K562 (cell line): ENCODE measurements at regions not wholly inside any gene's neighbourhood (a gene's known extent, or its start where the extent isn't known, plus 50 kb on each side); places are given as distances from the start of the nearest gene placed in this dataset.

Experiments used
- ATAC-seq: fragments of 200-7000 bp; cut with Tn5 transposase; 3 replicates; pipeline ENCODE4 v1.9.1; 2020; ENCODE audit warnings: moderate library complexity
- BruUV-seq: library from RNA; stranded (reverse); fragments of 400-500 nt; replicated peaks from 2 replicates; lab custom pipeline; 2021; lab: Mats Ljungman, UMichigan
- CTCF ChIA-PET: fragments of 300-600 bp; formaldehyde crosslinking; extraction: SDS; loops from one replicate; lab custom pipeline; 2021; ENCODE audit warnings: low intra/inter-chr PET ratio; lab: Yijun Ruan, JAX
- POLR2A ChIA-PET: fragments of 300-600, 350-650 bp; sonication (Branson Sonifier 250); formaldehyde crosslinking; extraction: SDS; loops from one replicate; lab custom pipeline; 2021; ENCODE audit warnings: antibody characterized with exemption, inconsistent platforms; lab: Yijun Ruan, JAX
- DNase-seq, 4 experiments: peaks; one replicate each; pipeline versions ENCODE4 v3.0.0 to v3.0.0-alpha.2; 2011 to 2018; ENCODE audit warnings: low spot score in 3 of 4, mixed read lengths in 3 of 4; ENCODE audit errors: extremely low read depth in 1 of 4
- FAIRE-seq: peaks from 2 replicates; lab custom pipeline; 2011; peaks lifted over from hg19 to GRCh38; lab: Jason Lieb, UNC
- H2AFZ ChIP-seq: 2 replicates; pipeline ENCODE4 v1.6.0; 2011; ENCODE audit warnings: low read depth, low read length, control low read depth, inconsistent platforms
- H3K27ac ChIP-seq: fragments of 200-600 bp; 3 replicates; pipeline ENCODE4 v1.8.0; 2011; ENCODE audit warnings: low read depth, mild to moderate bottlenecking, control low read depth, inconsistent platforms, low read length, moderate library complexity, mixed read lengths; ENCODE audit errors: extremely low read depth
- H3K27me3 ChIP-seq, 2 experiments: fragments of 300-600 bp in 1 of 2; 2 replicates in 1 of 2; 3 replicates in 1 of 2; pipeline versions ENCODE4 v1.6.0 to v1.8.0; 2011; ENCODE audit warnings: inconsistent platforms in 2 of 2, low read length in 2 of 2, mild to moderate bottlenecking in 1 of 2, mixed read lengths in 1 of 2, moderate library complexity in 1 of 2; ENCODE audit not compliant: control insufficient read depth in 2 of 2, insufficient read depth in 2 of 2
- H3K36me3 ChIP-seq: fragments of 300-600 bp; 3 replicates; pipeline ENCODE4 v1.8.0; 2011; ENCODE audit warnings: mild to moderate bottlenecking, low read length, inconsistent platforms; ENCODE audit not compliant: control insufficient read depth, insufficient read depth
- H3K4me1 ChIP-seq, 2 experiments: fragments of 200-600 bp in 1 of 2; replicated peaks in 1 of 2; 2 replicates in 1 of 2; 3 replicates in 1 of 2; pipeline versions ENCODE4 v1.5.1 to v1.8.0; 2011; ENCODE audit warnings: inconsistent platforms in 2 of 2, low read length in 2 of 2, mild to moderate bottlenecking in 1 of 2, mixed read lengths in 1 of 2, moderate library complexity in 1 of 2; ENCODE audit not compliant: control insufficient read depth in 2 of 2, insufficient read depth in 2 of 2
- H3K4me2 ChIP-seq: 2 replicates; pipeline ENCODE4 v1.6.1; 2011; ENCODE audit warnings: low read length, control low read depth, inconsistent platforms, mixed read lengths; ENCODE audit not compliant: insufficient read depth
- H3K4me3 ChIP-seq: fragments of 200-600 bp; sonication (generic), shearing (Covaris generic); 2 replicates; pipeline ENCODE4 v1.5.1; 2016; ENCODE audit warnings: control low read depth, inconsistent platforms
- H3K79me2 ChIP-seq: fragments of 200-600 bp; 3 replicates; pipeline ENCODE4 v1.8.0; 2011; ENCODE audit warnings: low read length, inconsistent platforms; ENCODE audit not compliant: control insufficient read depth, insufficient read depth
- H3K9ac ChIP-seq, 2 experiments: 2 replicates each; pipeline versions ENCODE4 v1.6.0 to v1.6.1; 2011; ENCODE audit warnings: low read depth in 2 of 2, low read length in 2 of 2, control low read depth in 1 of 2, inconsistent platforms in 1 of 2, mild to moderate bottlenecking in 1 of 2, mixed read lengths in 1 of 2; ENCODE audit not compliant: insufficient read depth in 1 of 2
- H3K9me1 ChIP-seq: one replicate; pipeline ENCODE4 v1.6.0; 2011; ENCODE audit warnings: inconsistent platforms, mild to moderate bottlenecking, low read length, moderate library complexity; ENCODE audit not compliant: control insufficient read depth, insufficient read depth
- H3K9me3 ChIP-seq: replicated peaks from 2 replicates; pipeline ENCODE4 v1.5.1; 2011; ENCODE audit warnings: low read depth, low read length, inconsistent platforms; ENCODE audit not compliant: control insufficient read depth, insufficient read depth
- H4K20me1 ChIP-seq: replicated peaks from 2 replicates; pipeline ENCODE4 v1.6.1; 2011; ENCODE audit warnings: low read length, inconsistent platforms, mixed read lengths; ENCODE audit not compliant: control insufficient read depth, insufficient read depth
- CHD1 ChIP-seq: fragments of 200-600 bp; sonication (generic); IDR thresholded peaks from one replicate; pipeline ENCODE4 v1.6.1; 2012; ENCODE audit warnings: mild to moderate bottlenecking, moderate library complexity, low read length, inconsistent platforms
- MAFK ChIP-seq: IDR thresholded peaks from 2 replicates; pipeline ENCODE4 v1.6.1; 2011; ENCODE audit warnings: low read length, improper control_type of control experiment
- NCOA2 ChIP-seq, 2 experiments: fragments of 450-650 bp; IDR thresholded peaks; 2 replicates each; pipeline ENCODE4 v1.6.1; 2018; ENCODE audit warnings: mild to moderate bottlenecking in 2 of 2, moderate library complexity in 1 of 2; ENCODE audit not compliant: partially characterized antibody in 2 of 2
- RBM25 ChIP-seq: fragments of 200-400 bp; formaldehyde crosslinking; IDR thresholded peaks from 2 replicates; pipeline ENCODE4 v1.6.1; 2018; ENCODE audit warnings: low read length, low read depth, moderate library complexity; ENCODE audit not compliant: severe bottlenecking
- WGBS: fragments of 100-300 bp; shearing (Covaris generic); methylation state at CpG from one replicate; pipeline ENCODE4 v1.1.6; 2016; ENCODE audit warnings: low coverage, mixed read lengths; ENCODE audit not compliant: insufficient coverage; ENCODE audit errors: missing lambda C conversion rate; 5-methylcytosine and 5-hydroxymethylcytosine counted together
- in situ Hi-C: fragments of 300-500 bp; cut with MboI; formaldehyde crosslinking; loops from 4 replicates; pipeline ENCODE4 v1.15.0; 2018; ENCODE audit warnings: inconsistent platforms, mixed read lengths
- intact Hi-C: fragments of 100-400 bp; cut with micrococcal nuclease; formaldehyde crosslinking; loops from 2 replicates; pipeline ENCODE4 v1.14.2; 2022
- TF ChIP-seq, protein P1 (sequence below), 2 experiments: fragments of 450-650 bp; IDR thresholded peaks; 2 replicates each; pipeline ENCODE4 v1.6.1; 2018; ENCODE audit warnings: mild to moderate bottlenecking in 2 of 2, low read depth in 1 of 2; ENCODE audit not compliant: partially characterized antibody in 2 of 2

DNA sequence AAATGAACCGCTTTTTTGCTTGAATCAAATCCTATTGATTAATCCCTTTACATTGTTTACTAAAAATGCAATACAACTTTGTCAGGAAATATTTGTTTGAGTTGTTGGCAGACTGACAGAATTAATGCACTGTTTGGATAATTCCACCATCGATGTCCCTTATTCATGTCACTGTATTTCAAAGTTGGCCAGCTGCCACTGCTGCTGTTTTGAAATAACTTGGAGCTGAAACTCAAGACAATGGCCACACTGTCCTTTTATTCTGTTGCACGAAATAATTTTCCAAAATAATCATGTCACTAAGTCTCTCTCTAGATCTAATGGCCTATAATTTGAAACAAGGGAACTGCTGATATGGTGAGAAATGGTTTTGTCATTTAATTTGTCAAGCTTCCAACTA lies 55.2 kb upstream of the PAX3 start:
- no peak for ATAC-seq
- Histone ChIP-seq H3K9ac (no peak overlapping the region), H3K4me2 (no peak overlapping the region), H3K36me3 (no peaks in the 10 kb centered on the region), H2AFZ (no peak overlapping the region), H3K4me1 (no peaks in the 10 kb centered on the region), H3K27ac (no peak overlapping the region), H4K20me1 (no peaks in the 10 kb centered on the region), H3K27me3 (no peaks in the 10 kb centered on the region), H3K79me2 (no peaks in the 10 kb centered on the region), H3K9me3 (no peaks in the 10 kb centered on the region), H3K4me3 (no peak overlapping the region), H3K9me1 (no peaks in the 10 kb centered on the region)
- ChIA-PET POLR2A (no interaction called here), CTCF (no interaction called here)
- no peak for TF ChIP-seq CHD1
- no TSS peak for BruUV-seq
- WGBS = 0% methylated on average over 3 of the region's 3 CpGs
- in situ Hi-C loops (no loop called here), intact Hi-C loops (no loop called here)
- no peak for DNase-seq
- no peak for FAIRE-seq

DNA sequence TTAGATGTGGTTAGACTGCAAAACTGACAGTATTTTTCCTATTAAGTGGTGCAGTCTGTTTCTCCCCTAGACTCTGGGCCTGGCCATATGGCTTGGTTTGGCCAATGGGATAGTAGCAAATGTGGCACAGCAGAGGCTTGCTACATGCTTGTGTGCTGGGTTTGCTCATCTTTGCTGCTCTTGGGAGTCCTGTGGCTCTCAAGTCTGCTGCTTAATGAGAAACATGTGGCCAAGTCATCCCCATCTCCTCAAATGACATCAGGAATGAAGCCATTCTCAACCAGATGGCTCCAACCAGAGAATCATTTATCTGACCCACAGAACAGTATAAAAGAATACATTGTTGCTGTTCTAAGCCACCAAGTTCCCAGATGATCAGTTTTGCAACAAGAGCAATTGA lies 57.1 kb upstream of the PAX3 start:
- no peaks in the 10 kb centered on the region for H3K9me3 ChIP-seq
- H4K20me1 ChIP-seq = no peaks in the 10 kb centered on the region
- no peak overlapping the region for H3K4me2 ChIP-seq
- no peak overlapping the region for H2AFZ ChIP-seq
- H3K27me3 ChIP-seq = no peaks in the 10 kb centered on the region
- DNase-seq (no peak), ATAC-seq (no peak), FAIRE-seq (no peak)
- CTCF ChIA-PET = no interaction called here
- no peak overlapping the region for H3K4me3 ChIP-seq
- in situ Hi-C loops (no loop called here), intact Hi-C loops (no loop called here)
- H3K36me3 ChIP-seq = no peaks in the 10 kb centered on the region
- no peaks in the 10 kb centered on the region for H3K4me1 ChIP-seq
- H3K79me2 ChIP-seq = no peaks in the 10 kb centered on the region
- no peak overlapping the region for H3K9ac ChIP-seq
- no peak overlapping the region for H3K27ac ChIP-seq
- POLR2A ChIA-PET = no interaction called here
- H3K9me1 ChIP-seq = no peaks in the 10 kb centered on the region
- BruUV-seq = no TSS peak
- TF ChIP-seq RBM25 = no peak
- TF ChIP-seq, protein P1, sequence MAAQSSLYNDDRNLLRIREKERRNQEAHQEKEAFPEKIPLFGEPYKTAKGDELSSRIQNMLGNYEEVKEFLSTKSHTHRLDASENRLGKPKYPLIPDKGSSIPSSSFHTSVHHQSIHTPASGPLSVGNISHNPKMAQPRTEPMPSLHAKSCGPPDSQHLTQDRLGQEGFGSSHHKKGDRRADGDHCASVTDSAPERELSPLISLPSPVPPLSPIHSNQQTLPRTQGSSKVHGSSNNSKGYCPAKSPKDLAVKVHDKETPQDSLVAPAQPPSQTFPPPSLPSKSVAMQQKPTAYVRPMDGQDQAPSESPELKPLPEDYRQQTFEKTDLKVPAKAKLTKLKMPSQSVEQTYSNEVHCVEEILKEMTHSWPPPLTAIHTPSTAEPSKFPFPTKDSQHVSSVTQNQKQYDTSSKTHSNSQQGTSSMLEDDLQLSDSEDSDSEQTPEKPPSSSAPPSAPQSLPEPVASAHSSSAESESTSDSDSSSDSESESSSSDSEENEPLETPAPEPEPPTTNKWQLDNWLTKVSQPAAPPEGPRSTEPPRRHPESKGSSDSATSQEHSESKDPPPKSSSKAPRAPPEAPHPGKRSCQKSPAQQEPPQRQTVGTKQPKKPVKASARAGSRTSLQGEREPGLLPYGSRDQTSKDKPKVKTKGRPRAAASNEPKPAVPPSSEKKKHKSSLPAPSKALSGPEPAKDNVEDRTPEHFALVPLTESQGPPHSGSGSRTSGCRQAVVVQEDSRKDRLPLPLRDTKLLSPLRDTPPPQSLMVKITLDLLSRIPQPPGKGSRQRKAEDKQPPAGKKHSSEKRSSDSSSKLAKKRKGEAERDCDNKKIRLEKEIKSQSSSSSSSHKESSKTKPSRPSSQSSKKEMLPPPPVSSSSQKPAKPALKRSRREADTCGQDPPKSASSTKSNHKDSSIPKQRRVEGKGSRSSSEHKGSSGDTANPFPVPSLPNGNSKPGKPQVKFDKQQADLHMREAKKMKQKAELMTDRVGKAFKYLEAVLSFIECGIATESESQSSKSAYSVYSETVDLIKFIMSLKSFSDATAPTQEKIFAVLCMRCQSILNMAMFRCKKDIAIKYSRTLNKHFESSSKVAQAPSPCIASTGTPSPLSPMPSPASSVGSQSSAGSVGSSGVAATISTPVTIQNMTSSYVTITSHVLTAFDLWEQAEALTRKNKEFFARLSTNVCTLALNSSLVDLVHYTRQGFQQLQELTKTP (IDR thresholded peaks at IDR 0.05; ENCODE audit: low read depth in 1 of 2, partially characterized antibody in 2 of 2) = no peak
- TF ChIP-seq MAFK = no peak
- no peak for TF ChIP-seq NCOA2 (IDR thresholded peaks at IDR 0.05; ENCODE audit: partially characterized antibody in 2 of 2)
